HFFc6 (cell line): ENCODE measurements at regions not wholly inside any gene's neighbourhood (a gene's known extent, or its start where the extent isn't known, plus 50 kb on each side); places are given as distances from the start of the nearest gene placed in this dataset.

Experiments used
- DNase-seq: peaks from one replicate; pipeline ENCODE4 v3.0.0-alpha.2; 2018
- H3K27ac Mint-ChIP-seq: 2 replicates; pipeline ENCODE4 v1.8.0; 2020; ENCODE audit warnings: mild to moderate bottlenecking, mixed read lengths
- H3K27me3 Mint-ChIP-seq: 2 replicates; pipeline ENCODE4 v1.8.0; 2021; ENCODE audit warnings: mild to moderate bottlenecking, moderate library complexity, mixed read lengths; ENCODE audit not compliant: insufficient read depth
- H3K36me3 Mint-ChIP-seq: 2 replicates; pipeline ENCODE4 v1.8.0; 2021; ENCODE audit warnings: low read depth, mixed read lengths
- H3K4me1 Mint-ChIP-seq: 2 replicates; pipeline ENCODE4 v1.8.0; 2020; ENCODE audit warnings: low read depth, mixed read lengths
- H3K4me3 Mint-ChIP-seq: 2 replicates; pipeline ENCODE4 v1.8.0; 2020; ENCODE audit warnings: mild to moderate bottlenecking, moderate library complexity, mixed read lengths
- H3K9me3 Mint-ChIP-seq: 2 replicates; pipeline ENCODE4 v1.8.0; 2020; ENCODE audit warnings: mild to moderate bottlenecking, mixed read lengths
- CTCF ChIP-seq: fragments of 200-600 bp; sonication (generic); IDR thresholded peaks from 2 replicates; pipeline ENCODE4 v1.5.0; 2021; ENCODE audit warnings: antibody characterized with exemption, mild to moderate bottlenecking

GRCh38 chr15:35852818-35853624, 307.1 kb upstream of the DPH6 start:
- H3K9me3 Mint-ChIP-seq = no peaks in the 10 kb centered on the region
- 0 out of 2 replicates have a peak overlapping the region, but pooled peaks have one; percentile 28 for H3K4me3 Mint-ChIP-seq
- no peak for TF ChIP-seq CTCF
- no peak overlapping the region for H3K27ac Mint-ChIP-seq
- H3K36me3 Mint-ChIP-seq = no peaks in the 10 kb centered on the region
- no peaks in the 10 kb centered on the region for H3K27me3 Mint-ChIP-seq
- no peak for DNase-seq
- peaks cover 7% of the 10 kb centered on the region; the same call in 1 of the 2 replicates for H3K4me1 Mint-ChIP-seq

- Mint-ChIP-seq H3K36me3 (no peaks in the 10 kb centered on the region), H3K27ac (no peak overlapping the region), H3K4me3 (no peak overlapping the region), H3K9me3 (no peaks in the 10 kb centered on the region), H3K27me3 (no peaks in the 10 kb centered on the region), H3K4me1 (peaks cover 7% of the 10 kb centered on the region; the same call in 1 of the 2 replicates)
- DNase-seq = no peak
- no peak for TF ChIP-seq CTCF
Measured at GRCh38 chr15:35854316-35854715, 308.4 kb upstream of the DPH6 start.

GRCh38 chr15:35857567-35858226, 311.7 kb upstream of the DPH6 start:
- no peak for DNase-seq
- TF ChIP-seq CTCF = no peak
- Mint-ChIP-seq H3K4me1 (peaks cover 6% of the 10 kb centered on the region; the same call in 1 of the 2 replicates), H3K27ac (no peak overlapping the region), H3K27me3 (no peaks in the 10 kb centered on the region), H3K4me3 (no peak overlapping the region), H3K9me3 (no peaks in the 10 kb centered on the region), H3K36me3 (no peaks in the 10 kb centered on the region)

- Mint-ChIP-seq H3K27ac (no peak overlapping the region), H3K4me1 (no peaks in the 10 kb centered on the region), H3K36me3 (no peaks in the 10 kb centered on the region), H3K9me3 (no peaks in the 10 kb centered on the region), H3K4me3 (no peak overlapping the region), H3K27me3 (no peaks in the 10 kb centered on the region)
- DNase-seq = no peak
- no peak for TF ChIP-seq CTCF
Measured at GRCh38 chr15:35858707-35859106, 312.7 kb upstream of the DPH6 start.

GRCh38 chr15:35863655-35864054, 317.7 kb upstream of the DPH6 start:
- TF ChIP-seq CTCF = no peak
- Mint-ChIP-seq H3K27me3 (no peaks in the 10 kb centered on the region), H3K36me3 (no peaks in the 10 kb centered on the region), H3K27ac (no peak overlapping the region), H3K4me1 (no peaks in the 10 kb centered on the region), H3K9me3 (no peaks in the 10 kb centered on the region), H3K4me3 (no peak overlapping the region)
- DNase-seq = no peak
